HFFc6 (cell line): ENCODE measurements at regions not wholly inside any gene's neighbourhood (a gene's known extent, or its start where the extent isn't known, plus 50 kb on each side); places are given as distances from the start of the nearest gene placed in this dataset.

Experiments
- DNase-seq: peaks from one replicate; pipeline ENCODE4 v3.0.0-alpha.2; 2018
- H3K27ac Mint-ChIP-seq: 2 replicates; pipeline ENCODE4 v1.8.0; 2020; ENCODE audit warnings: mild to moderate bottlenecking, mixed read lengths
- H3K27me3 Mint-ChIP-seq: 2 replicates; pipeline ENCODE4 v1.8.0; 2021; ENCODE audit warnings: mild to moderate bottlenecking, moderate library complexity, mixed read lengths; ENCODE audit not compliant: insufficient read depth
- H3K36me3 Mint-ChIP-seq: 2 replicates; pipeline ENCODE4 v1.8.0; 2021; ENCODE audit warnings: low read depth, mixed read lengths
- H3K4me1 Mint-ChIP-seq: 2 replicates; pipeline ENCODE4 v1.8.0; 2020; ENCODE audit warnings: low read depth, mixed read lengths
- H3K4me3 Mint-ChIP-seq: 2 replicates; pipeline ENCODE4 v1.8.0; 2020; ENCODE audit warnings: mild to moderate bottlenecking, moderate library complexity, mixed read lengths
- H3K9me3 Mint-ChIP-seq: 2 replicates; pipeline ENCODE4 v1.8.0; 2020; ENCODE audit warnings: mild to moderate bottlenecking, mixed read lengths
- CTCF ChIP-seq: fragments of 200-600 bp; sonication (generic); IDR thresholded peaks from 2 replicates; pipeline ENCODE4 v1.5.0; 2021; ENCODE audit warnings: antibody characterized with exemption, mild to moderate bottlenecking

- no peaks in the 10 kb centered on the region for H3K27me3 Mint-ChIP-seq
- TF ChIP-seq CTCF, result no peak
- H3K36me3 Mint-ChIP-seq, result peaks cover 16% of the 10 kb centered on the region
- H3K4me1 Mint-ChIP-seq, result peaks cover 51% of the 10 kb centered on the region
- no peak overlapping the region for H3K4me3 Mint-ChIP-seq
- H3K27ac Mint-ChIP-seq, result peak overlapping the region; percentile 37
- peaks cover 18% of the 10 kb centered on the region for H3K9me3 Mint-ChIP-seq
- no peak for DNase-seq
Measured at GRCh38 chr13:84191139-84191538, 308.9 kb upstream of the SLITRK1 start.

GRCh38 chr13:84187626-84188025, 305.4 kb upstream of the SLITRK1 start:
- no peak overlapping the region for H3K4me3 Mint-ChIP-seq
- peaks cover 14% of the 10 kb centered on the region for H3K9me3 Mint-ChIP-seq
- no peaks in the 10 kb centered on the region for H3K27me3 Mint-ChIP-seq
- no peak overlapping the region for H3K27ac Mint-ChIP-seq
- no peak for TF ChIP-seq CTCF
- no peak for DNase-seq
- peaks cover 25% of the 10 kb centered on the region for H3K36me3 Mint-ChIP-seq
- peaks cover 66% of the 10 kb centered on the region for H3K4me1 Mint-ChIP-seq

GRCh38 chr13:84139561-84140158, 257.4 kb upstream of the SLITRK1 start:
- H3K36me3 Mint-ChIP-seq, result peaks cover 11% of the 10 kb centered on the region
- no peak for TF ChIP-seq CTCF
- peaks cover 50% of the 10 kb centered on the region for H3K4me1 Mint-ChIP-seq
- H3K9me3 Mint-ChIP-seq, result no peaks in the 10 kb centered on the region
- peak overlapping the region; percentile 60; the same call in 1 of the 2 replicates for H3K4me3 Mint-ChIP-seq
- peak overlapping the region; percentile 32; the same call in 1 of the 2 replicates for H3K27ac Mint-ChIP-seq
- no peaks in the 10 kb centered on the region; the same call in 1 of the 2 replicates for H3K27me3 Mint-ChIP-seq
- no peak for DNase-seq

- Mint-ChIP-seq H3K9me3 (no peaks in the 10 kb centered on the region), H3K27ac (peak overlapping the region; percentile 60), H3K4me3 (peak overlapping the region; percentile 75), H3K4me1 (peaks cover 49% of the 10 kb centered on the region), H3K36me3 (peaks cover 7% of the 10 kb centered on the region; the same call in 1 of the 2 replicates), H3K27me3 (no peaks in the 10 kb centered on the region; the same call in none of the 2 replicates)
- no peak for TF ChIP-seq CTCF
- DNase-seq, result peak; percentile 16
Measured at GRCh38 chr13:84137292-84137691, 255.0 kb upstream of the SLITRK1 start.

- Mint-ChIP-seq H3K36me3 (peaks cover 7% of the 10 kb centered on the region; the same call in 1 of the 2 replicates), H3K9me3 (no peaks in the 10 kb centered on the region), H3K4me1 (peaks cover 56% of the 10 kb centered on the region), H3K27me3 (no peaks in the 10 kb centered on the region; the same call in none of the 2 replicates), H3K4me3 (no peak overlapping the region; the same call in 1 of the 2 replicates), H3K27ac (peak overlapping the region; percentile 60; the same call in 1 of the 2 replicates)
- no peak for DNase-seq
- no peak for TF ChIP-seq CTCF
Measured at GRCh38 chr13:84136582-84136981, 254.3 kb upstream of the SLITRK1 start.
